GM12864 (cell line): ENCODE measurements at regions not wholly inside any gene's neighbourhood (a gene's known extent, or its start where the extent isn't known, plus 50 kb on each side); places are given as distances from the start of the nearest gene placed in this dataset.

Experiments
- DNase-seq: peaks from one replicate; pipeline ENCODE4 v3.0.0-alpha.2; 2011; ENCODE audit warnings: low read depth
- H3K4me3 ChIP-seq: 2 replicates; pipeline ENCODE4 v1.5.1; 2011; ENCODE audit warnings: mild to moderate bottlenecking, low read depth, low read length, control low read depth
- TF ChIP-seq, protein P1 (sequence below): IDR thresholded peaks from 2 replicates; pipeline ENCODE4 v1.5.1; 2011; ENCODE audit warnings: low read depth, mild to moderate bottlenecking, moderate library complexity, low read length, control low read depth, inconsistent platforms; ENCODE audit errors: missing control alignments

- no peak for DNase-seq
- TF ChIP-seq, protein P1, sequence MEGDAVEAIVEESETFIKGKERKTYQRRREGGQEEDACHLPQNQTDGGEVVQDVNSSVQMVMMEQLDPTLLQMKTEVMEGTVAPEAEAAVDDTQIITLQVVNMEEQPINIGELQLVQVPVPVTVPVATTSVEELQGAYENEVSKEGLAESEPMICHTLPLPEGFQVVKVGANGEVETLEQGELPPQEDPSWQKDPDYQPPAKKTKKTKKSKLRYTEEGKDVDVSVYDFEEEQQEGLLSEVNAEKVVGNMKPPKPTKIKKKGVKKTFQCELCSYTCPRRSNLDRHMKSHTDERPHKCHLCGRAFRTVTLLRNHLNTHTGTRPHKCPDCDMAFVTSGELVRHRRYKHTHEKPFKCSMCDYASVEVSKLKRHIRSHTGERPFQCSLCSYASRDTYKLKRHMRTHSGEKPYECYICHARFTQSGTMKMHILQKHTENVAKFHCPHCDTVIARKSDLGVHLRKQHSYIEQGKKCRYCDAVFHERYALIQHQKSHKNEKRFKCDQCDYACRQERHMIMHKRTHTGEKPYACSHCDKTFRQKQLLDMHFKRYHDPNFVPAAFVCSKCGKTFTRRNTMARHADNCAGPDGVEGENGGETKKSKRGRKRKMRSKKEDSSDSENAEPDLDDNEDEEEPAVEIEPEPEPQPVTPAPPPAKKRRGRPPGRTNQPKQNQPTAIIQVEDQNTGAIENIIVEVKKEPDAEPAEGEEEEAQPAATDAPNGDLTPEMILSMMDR = no peak
- H3K4me3 ChIP-seq = no peak overlapping the region
These were observed 193.3 kb downstream of the PHLDA1 start for GRCh38 chr12:75838309-75838708.

DNA sequence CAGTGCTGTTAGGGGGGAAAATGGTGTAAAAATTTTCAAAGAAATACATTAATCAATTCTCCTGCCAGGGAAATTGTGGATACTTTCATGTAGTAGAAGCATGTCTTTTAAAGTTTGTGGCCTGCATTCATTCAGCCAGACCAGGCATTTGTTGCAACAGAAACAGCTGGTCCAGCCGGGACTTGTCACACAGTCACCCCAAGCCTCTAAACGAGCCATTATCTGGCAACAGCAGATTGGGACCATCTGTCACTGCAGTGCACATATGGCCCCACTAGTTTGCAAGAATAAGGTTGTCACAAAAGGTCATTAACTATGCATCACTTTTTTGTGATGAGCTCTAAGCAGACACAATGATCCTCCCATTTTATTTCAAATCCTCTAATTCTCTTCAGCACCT lies 193.9 kb downstream of the PHLDA1 start:
- TF ChIP-seq, protein P1 = no peak
- no peak overlapping the region for H3K4me3 ChIP-seq
- DNase-seq = no peak

- TF ChIP-seq, protein P1 = no peak
- H3K4me3 ChIP-seq = no peak overlapping the region
- no peak for DNase-seq
These were observed 195.0 kb downstream of the PHLDA1 start for GRCh38 chr12:75836533-75836932.

DNA sequence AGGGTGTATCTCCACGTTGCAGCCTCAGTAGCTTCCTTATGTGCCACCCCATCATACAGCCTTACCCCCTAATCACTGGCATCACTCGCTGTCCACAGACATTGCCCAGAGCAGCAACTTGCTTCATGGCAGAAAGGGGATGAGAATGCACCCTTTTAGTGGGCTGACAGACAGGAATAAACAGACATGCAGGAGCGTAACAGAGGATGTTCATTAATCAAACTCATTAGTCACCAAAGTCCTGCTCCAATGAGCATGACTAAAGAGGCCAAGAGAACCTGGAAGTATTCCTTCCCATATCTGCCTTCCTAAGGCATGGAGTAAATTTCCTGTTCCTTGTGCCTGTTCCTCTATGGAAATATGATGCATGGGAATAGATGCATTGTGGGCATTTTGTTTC lies 197.0 kb downstream of the PHLDA1 start:
- no peak overlapping the region for H3K4me3 ChIP-seq
- TF ChIP-seq, protein P1 = no peak
- no peak for DNase-seq

- DNase-seq = no peak
- TF ChIP-seq, protein P1 = no peak
- no peak overlapping the region for H3K4me3 ChIP-seq
These were observed 198.3 kb downstream of the PHLDA1 start for GRCh38 chr12:75833268-75833667.

- DNase-seq = no peak
- TF ChIP-seq, protein P1 = no peak
These were observed 200.2 kb downstream of the PHLDA1 start for GRCh38 chr12:75831402-75831801.

DNA sequence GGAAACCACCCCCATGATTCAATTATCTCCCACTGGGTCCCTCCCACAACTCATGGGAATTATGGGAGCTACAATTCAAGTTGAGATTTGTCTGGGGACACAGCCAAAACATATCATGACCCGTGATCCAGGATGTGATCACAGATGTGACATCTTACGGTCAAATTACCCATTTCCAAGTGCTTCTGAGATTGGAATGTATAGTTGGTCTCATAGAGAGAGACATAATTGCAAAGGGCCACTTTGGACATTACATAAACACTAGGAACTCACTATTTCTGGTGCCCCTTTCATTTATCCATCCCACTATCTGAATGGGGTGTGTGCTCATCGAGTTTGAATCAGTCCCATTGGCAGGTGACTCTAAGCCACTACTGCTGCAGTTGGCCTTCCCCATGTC lies 204.5 kb downstream of the PHLDA1 start:
- DNase-seq = no peak
- H3K4me3 ChIP-seq = no peak overlapping the region
- TF ChIP-seq, protein P1 = no peak

More at GRCh38 chr12:75831402-75831801, 200.2 kb downstream of the PHLDA1 start:
- H3K4me3 ChIP-seq = no peak overlapping the region
